ENCODE measurements at regions not wholly inside any gene's neighbourhood (a gene's known extent, or its start where the extent isn't known, plus 50 kb on each side); places are given as distances from the start of the nearest gene placed in this dataset.

- DNase-seq (ENCODE audit: low read depth, low spot score) = no peak
These were observed 206.3 kb downstream of the SNX19 start for GRCh38 chr11:130710021-130710420.

- no peak for DNase-seq (ENCODE audit: low read depth, low spot score)
These were observed 205.7 kb downstream of the SNX19 start for GRCh38 chr11:130710497-130711012.

GRCh38 chr11:130711193-130711592 lies 205.1 kb downstream of the SNX19 start:
- DNase-seq (ENCODE audit: low read depth, low spot score) = no peak

GRCh38 chr11:130712480-130712879 lies 203.8 kb downstream of the SNX19 start:
- no peak for DNase-seq (ENCODE audit: low read depth, low spot score)

- no peak for DNase-seq (ENCODE audit: low read depth, low spot score)
These were observed 201.0 kb downstream of the SNX19 start for GRCh38 chr11:130715085-130715876.

GRCh38 chr11:130715877-130716220 lies 200.4 kb downstream of the SNX19 start:
- no peak for DNase-seq (ENCODE audit: low read depth, low spot score)

- DNase-seq (ENCODE audit: low read depth, low spot score) = no peak
These were observed 198.2 kb downstream of the SNX19 start for GRCh38 chr11:130718120-130718519.

- no peak for DNase-seq (ENCODE audit: low read depth, low spot score)
These were observed 196.9 kb downstream of the SNX19 start for GRCh38 chr11:130719220-130719915.

GRCh38 chr11:130720232-130721022 lies 195.9 kb downstream of the SNX19 start:
- no peak for DNase-seq (ENCODE audit: low read depth, low spot score)

GRCh38 chr11:130721023-130721681 lies 195.1 kb downstream of the SNX19 start:
- DNase-seq (ENCODE audit: low read depth, low spot score) = no peak

GRCh38 chr11:130721736-130722135 lies 194.5 kb downstream of the SNX19 start:
- peak; percentile 47 for DNase-seq (ENCODE audit: low read depth, low spot score)

GRCh38 chr11:130722401-130722800 lies 193.9 kb downstream of the SNX19 start:
- DNase-seq (ENCODE audit: low read depth, low spot score) = no peak

- no peak for DNase-seq (ENCODE audit: low read depth, low spot score)
These were observed 190.7 kb downstream of the SNX19 start for GRCh38 chr11:130725421-130726233.

GRCh38 chr11:130726234-130727037 lies 189.8 kb downstream of the SNX19 start:
- peak; percentile 10 for DNase-seq (ENCODE audit: low read depth, low spot score)

- no peak for DNase-seq (ENCODE audit: low read depth, low spot score)
These were observed 188.8 kb downstream of the SNX19 start for GRCh38 chr11:130727157-130728119.

- DNase-seq (ENCODE audit: low read depth, low spot score) = no peak
These were observed 187.8 kb downstream of the SNX19 start for GRCh38 chr11:130728185-130729180.

- DNase-seq (ENCODE audit: low read depth, low spot score) = no peak
These were observed 187.1 kb downstream of the SNX19 start for GRCh38 chr11:130729193-130729592.
